ENCODE measurements at regions not wholly inside any gene's neighbourhood (a gene's known extent, or its start where the extent isn't known, plus 50 kb on each side); places are given as distances from the start of the nearest gene placed in this dataset.

DNA sequence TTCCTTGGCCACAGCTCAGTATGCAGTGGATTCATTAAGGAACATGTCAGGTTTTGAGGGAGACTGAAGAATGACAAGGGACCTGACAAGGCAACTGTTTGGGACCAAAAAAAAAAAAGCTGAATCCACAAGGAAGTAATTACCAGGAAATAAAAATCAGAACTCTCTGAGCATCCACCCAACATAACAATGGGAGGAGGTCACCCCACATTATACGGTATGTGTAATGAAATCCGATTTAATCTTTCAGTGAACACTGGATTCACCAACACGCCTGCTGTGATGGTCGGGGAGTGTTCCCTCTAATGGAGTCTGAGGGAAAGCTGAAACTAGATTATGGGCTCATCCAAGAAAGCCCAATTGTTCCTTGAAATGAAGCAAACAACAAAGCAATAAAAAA lies 329.3 kb downstream of the ETAA1 start:
- peaks cover 7% of the 10 kb centered on the region for H3K27me3 Mint-ChIP-seq
- peaks cover 0 to 4% (median under 1%) of the 10 kb centered on the region in 3 donors for H3K9me3 Mint-ChIP-seq
- H3K4me3 Mint-ChIP-seq, result no peak overlapping the region
- no peak overlapping the region for H3K27ac Mint-ChIP-seq
- no peaks in the 10 kb centered on the region for H3K36me3 Mint-ChIP-seq
- H3K4me1 Mint-ChIP-seq, result no peaks in the 10 kb centered on the region

DNA sequence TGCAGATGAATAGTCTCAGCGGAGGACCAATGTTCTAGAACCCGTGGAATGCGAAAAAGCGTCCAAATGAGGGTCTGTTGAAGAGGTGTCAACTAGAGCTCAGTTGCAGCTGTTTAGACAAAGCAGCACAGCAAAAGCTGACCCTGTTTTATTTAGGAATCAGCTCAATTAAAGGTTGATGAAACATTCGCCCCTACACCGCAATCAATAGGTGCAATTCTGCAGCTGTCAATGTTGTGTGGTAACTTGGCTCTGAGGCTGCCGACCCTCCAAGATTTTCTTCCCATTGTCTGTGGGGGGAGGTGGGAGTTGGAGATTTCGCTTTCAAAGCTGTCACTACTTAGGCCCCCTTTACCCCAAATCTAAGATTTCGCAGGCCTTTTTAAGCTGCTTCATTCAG lies 330.0 kb downstream of the ETAA1 start:
- no peaks in the 10 kb centered on the region for H3K4me1 Mint-ChIP-seq
- H3K27ac Mint-ChIP-seq, result no peak overlapping the region
- no peaks in the 10 kb centered on the region for H3K36me3 Mint-ChIP-seq
- peaks cover 7% of the 10 kb centered on the region for H3K27me3 Mint-ChIP-seq
- no peak overlapping the region for H3K4me3 Mint-ChIP-seq
- H3K9me3 Mint-ChIP-seq, result peaks cover 0 to 4% (median 0%) of the 10 kb centered on the region in 3 donors

DNA sequence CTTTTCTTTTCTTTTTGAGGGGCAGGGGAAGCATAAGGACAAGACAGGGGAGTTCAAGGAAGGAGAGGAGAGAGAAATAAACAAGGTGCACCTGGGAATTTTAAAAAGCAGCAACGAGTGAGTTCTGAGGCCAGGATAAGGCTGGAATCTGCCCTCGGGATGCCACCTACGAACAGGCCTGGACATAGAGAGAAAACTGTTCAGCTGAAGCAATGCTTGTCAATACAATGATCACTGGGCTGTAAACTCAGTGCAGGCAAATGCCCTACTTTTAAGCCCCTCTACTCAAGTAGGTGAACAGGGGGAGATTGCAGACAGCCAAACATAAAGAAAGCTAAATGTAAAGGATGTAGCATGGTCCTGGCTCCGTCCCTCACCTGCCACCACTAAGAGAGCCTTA lies 330.5 kb downstream of the ETAA1 start:
- Mint-ChIP-seq H3K27ac (no peak overlapping the region), H3K4me1 (no peaks in the 10 kb centered on the region), H3K36me3 (no peaks in the 10 kb centered on the region), H3K27me3 (peaks cover 7% of the 10 kb centered on the region), H3K9me3 (peaks cover 0 to 1% (median 0%) of the 10 kb centered on the region in 3 donors), H3K4me3 (no peak overlapping the region)

DNA sequence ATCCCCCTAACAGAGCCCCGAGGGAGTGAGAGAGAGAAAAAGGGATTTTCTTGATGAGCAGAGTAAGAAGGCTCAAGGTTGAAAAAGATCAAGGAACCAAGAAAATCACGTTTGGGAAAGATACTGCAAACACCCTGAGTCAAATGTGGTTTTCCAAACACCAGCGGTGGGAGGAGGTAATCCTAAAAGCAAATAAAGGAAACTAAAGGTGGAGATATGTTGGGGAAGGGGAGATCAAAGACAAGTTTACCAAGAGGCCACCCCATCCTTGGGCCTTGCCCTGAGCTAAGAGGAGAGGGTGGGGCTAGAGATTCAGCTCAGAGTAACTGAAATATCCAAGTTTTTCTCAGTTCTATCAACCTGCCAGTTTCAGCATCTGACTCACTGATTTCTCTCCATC lies 332.3 kb downstream of the ETAA1 start:
- Mint-ChIP-seq H3K4me3 (no peak overlapping the region), H3K27me3 (peaks cover 7% of the 10 kb centered on the region), H3K27ac (no peak overlapping the region), H3K4me1 (no peaks in the 10 kb centered on the region), H3K9me3 (no peaks in the 10 kb centered on the region), H3K36me3 (no peaks in the 10 kb centered on the region)

DNA sequence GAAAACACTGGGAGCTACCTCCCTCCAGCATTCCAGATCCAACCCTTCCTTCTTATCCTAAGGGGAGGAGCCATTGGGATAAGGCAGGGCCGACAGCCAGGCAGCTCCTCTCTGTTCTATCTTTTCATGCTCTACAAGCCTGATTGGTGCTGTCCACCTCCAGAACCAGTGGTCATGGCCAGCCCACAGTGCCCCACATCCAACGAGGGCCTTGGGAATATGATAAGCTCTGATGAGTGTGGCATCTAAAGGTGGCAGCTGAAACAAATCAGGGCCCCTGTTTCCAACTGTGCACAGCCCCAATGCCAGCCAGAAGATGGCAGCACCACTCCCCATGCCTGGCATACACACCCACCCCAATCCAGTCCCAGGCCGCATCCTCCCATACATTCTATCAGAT lies 329.3 kb downstream of the C1D start:
- Mint-ChIP-seq H3K27ac (no peak overlapping the region), H3K27me3 (no peaks in the 10 kb centered on the region), H3K4me3 (no peak overlapping the region), H3K9me3 (peaks cover 0 to under 1% (median 0%) of the 10 kb centered on the region in 3 donors), H3K4me1 (no peaks in the 10 kb centered on the region), H3K36me3 (no peaks in the 10 kb centered on the region)

DNA sequence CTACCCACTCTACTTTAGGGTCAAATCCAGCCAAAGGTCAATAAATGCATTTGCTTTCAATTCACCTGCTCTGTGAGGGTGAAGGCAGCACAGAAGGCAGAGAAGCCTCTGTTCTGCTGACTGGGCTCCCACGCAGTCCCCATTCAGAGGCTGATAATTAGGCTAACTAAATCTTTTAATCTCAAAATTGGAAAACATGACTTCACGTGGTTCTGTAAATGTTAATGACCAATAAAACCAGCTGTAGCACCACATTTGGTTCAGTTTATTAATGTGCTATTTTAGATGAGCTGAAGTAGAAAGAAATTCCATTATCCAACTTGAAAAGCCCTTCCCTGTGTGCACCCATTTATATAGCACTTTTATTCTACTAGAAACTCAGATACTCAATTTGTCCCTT lies 310.6 kb downstream of the C1D start:
- Mint-ChIP-seq H3K9me3 (peaks cover 2 to 5% (median 4%) of the 10 kb centered on the region in 3 donors), H3K27ac (no peak overlapping the region), H3K4me1 (no peaks in the 10 kb centered on the region), H3K4me3 (no peak overlapping the region), H3K36me3 (no peaks in the 10 kb centered on the region), H3K27me3 (peaks cover 5% of the 10 kb centered on the region)

DNA sequence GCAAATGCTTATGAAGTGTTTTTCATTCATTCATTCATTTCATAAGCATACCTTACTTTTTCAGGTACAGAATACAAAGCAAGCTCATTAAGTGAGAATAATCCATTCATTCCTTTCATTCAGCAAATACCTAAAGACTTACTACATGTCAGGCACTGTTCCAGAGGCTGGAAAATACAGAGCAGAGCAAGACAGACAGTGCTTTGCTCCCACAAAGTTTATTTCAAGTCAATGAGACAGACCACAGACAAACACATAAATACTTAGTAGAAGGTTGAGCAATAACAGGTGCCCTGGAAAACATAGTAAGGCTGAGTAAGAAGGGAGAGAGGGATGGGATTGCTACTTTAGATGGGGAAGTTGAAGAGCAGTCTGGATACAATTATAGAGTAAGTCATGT lies 309.8 kb downstream of the C1D start:
- peaks cover 5% of the 10 kb centered on the region for H3K27me3 Mint-ChIP-seq
- no peak overlapping the region for H3K4me3 Mint-ChIP-seq
- no peaks in the 10 kb centered on the region for H3K36me3 Mint-ChIP-seq
- no peak overlapping the region for H3K27ac Mint-ChIP-seq
- H3K9me3 Mint-ChIP-seq, result peaks cover 2 to 5% (median 4%) of the 10 kb centered on the region in 3 donors
- no peaks in the 10 kb centered on the region for H3K4me1 Mint-ChIP-seq

DNA sequence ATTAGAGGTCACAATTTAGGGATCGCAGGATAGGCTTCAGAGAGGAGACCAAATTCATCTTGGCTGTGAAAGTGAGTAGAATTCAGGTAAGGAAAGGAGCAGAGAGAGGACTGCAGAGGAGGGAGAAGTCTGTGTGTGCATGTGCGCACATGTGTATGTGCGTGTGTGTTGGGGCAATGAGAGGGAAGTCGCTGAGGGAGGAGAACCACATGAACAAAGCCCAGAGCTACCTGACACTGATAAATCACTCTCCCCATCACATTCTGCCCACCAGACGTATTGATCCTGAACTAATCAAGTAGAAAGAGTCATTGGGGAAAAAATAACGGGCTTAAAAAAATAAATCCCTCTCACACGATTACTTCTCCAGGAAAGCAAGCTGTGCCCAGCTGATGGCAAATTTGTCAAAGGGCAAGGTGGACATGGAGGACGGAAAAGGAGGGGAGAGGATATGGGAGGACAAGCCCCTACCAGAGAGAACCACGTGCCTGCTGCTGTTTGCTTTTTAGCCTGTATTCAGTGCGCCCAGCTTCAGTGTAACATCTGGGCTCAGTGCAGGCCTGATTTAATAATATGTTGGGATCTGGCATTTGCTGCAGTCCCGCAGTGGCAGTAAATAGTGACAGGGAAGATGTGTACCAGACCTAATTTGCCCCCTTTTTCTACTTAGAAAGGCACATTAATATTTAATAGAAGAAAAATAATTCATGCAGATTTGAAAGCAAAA lies 307.5 kb downstream of the C1D start:
- Mint-ChIP-seq H3K9me3 (peaks cover 2 to 5% (median 4%) of the 10 kb centered on the region in 3 donors), H3K27ac (no peak overlapping the region), H3K27me3 (peaks cover 6% of the 10 kb centered on the region), H3K36me3 (no peaks in the 10 kb centered on the region), H3K4me3 (no peak overlapping the region), H3K4me1 (no peaks in the 10 kb centered on the region)

DNA sequence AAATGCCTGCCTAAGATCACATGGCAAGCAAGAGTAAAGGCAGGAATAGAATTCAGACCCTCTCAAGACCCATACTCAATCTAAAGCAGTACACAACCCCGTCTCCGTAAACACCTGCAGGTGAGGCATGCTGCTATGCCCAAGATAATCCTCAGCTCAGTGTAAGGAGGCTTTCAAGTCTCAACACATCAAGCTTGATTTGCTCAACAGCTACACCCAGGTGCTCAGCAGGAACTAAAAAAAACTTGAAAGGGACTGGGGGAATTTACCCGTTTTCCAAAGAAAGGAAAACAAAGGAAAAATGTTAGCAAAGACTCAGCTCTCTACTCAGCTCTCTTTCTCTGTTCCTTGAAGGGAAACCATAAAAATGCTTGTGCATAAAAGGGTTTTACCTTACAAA lies 301.8 kb downstream of the C1D start:
- Mint-ChIP-seq H3K36me3 (no peaks in the 10 kb centered on the region), H3K4me1 (no peaks in the 10 kb centered on the region), H3K4me3 (no peak overlapping the region), H3K27me3 (peaks cover 12% of the 10 kb centered on the region), H3K27ac (no peak overlapping the region), H3K9me3 (peaks cover 0 to 6% (median 0%) of the 10 kb centered on the region in 3 donors)

DNA sequence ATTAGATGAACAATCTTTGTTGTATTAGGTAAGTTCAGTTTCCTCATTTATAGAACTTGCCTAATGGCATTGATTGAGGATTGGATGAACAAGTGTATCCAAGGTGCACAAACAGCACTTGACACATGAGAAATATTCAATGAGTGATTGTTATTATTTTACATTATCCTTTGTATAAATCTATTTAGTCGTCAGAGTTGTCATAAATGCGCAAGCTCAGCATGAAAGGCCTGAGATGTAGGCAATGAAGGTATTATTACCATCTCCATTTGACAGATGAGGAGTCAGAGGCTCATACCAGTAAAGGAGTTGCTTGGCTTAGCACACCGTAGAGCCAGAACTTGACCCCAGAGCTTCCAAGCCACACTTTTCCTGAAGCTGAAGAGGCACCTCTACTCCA lies 291.4 kb downstream of the C1D start:
- Mint-ChIP-seq H3K4me3 (no peak overlapping the region), H3K4me1 (no peaks in the 10 kb centered on the region), H3K27me3 (peaks cover 6% of the 10 kb centered on the region), H3K27ac (no peak overlapping the region), H3K9me3 (peaks cover 0 to 2% (median 0%) of the 10 kb centered on the region in 3 donors), H3K36me3 (no peaks in the 10 kb centered on the region)

DNA sequence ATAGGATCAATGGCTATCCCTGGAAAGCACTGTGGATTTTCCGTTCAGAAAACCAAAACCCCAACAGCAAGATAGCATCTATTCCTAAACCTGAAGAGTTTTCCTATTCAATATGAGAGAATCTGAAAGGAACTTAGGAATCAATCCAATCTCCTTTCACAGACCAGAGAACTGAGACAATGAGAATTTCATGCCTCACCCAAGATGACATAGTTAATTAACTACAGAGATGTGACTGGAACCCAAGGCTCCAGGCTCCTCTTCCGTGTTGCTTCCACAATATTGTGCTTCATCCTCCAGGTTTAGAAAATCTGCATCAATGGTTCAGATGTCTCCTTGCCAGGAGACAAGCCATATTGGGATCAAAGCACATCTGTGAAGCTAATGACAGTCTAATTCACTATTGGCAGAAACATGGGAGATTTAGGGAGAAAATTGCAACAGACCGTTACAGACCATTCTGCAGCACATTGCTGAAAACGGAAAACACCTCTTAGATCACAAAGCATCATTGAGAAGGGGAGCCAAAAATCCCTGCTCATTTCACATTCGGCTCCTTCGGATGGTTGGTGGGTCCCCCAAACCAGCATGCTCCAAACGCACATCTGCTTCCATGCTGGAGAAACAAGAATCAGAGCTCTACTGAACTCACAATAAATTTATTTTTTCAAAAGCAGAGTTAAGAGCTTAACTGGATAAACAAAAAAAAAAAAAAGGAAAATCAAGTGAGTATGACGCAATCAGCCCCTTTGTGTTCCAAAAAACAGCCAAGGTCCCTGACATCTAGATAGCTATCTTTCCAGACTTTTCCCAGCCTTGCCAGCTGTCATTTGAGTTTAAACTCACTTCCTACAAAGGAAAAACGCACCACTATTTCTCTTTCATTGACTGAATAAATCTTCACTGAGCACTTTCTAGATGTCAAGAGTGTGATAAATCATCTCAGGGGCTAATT lies 290.3 kb downstream of the C1D start:
- Mint-ChIP-seq H3K36me3 (no peaks in the 10 kb centered on the region), H3K9me3 (peaks cover 0 to 2% (median 0%) of the 10 kb centered on the region in 3 donors), H3K4me3 (no peak overlapping the region), H3K27ac (no peak overlapping the region), H3K27me3 (peaks cover 3% of the 10 kb centered on the region), H3K4me1 (no peaks in the 10 kb centered on the region)

DNA sequence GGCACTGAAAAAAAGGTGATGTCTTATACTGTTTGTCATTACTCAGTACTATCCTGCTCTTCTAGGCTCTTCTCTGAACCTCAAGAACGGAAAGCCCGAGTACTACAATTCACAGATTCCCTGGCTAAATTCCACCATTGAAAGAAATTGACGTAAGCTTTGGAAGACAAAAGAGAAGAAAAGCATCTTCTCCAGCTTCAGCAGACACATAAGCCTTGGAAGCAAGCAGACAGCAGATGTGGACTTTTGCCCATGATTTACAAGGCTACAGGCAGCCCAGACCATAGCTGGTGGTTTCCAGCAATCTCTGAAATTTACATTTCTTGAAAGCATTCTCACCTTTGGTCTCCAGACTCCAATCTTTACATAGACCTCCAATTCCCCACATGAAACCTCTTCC lies 289.0 kb downstream of the C1D start:
- Mint-ChIP-seq H3K27me3 (peaks cover 4% of the 10 kb centered on the region), H3K4me3 (no peak overlapping the region), H3K9me3 (peaks cover 0 to 2% (median 0%) of the 10 kb centered on the region in 3 donors), H3K27ac (no peak overlapping the region), H3K4me1 (no peaks in the 10 kb centered on the region), H3K36me3 (no peaks in the 10 kb centered on the region)

DNA sequence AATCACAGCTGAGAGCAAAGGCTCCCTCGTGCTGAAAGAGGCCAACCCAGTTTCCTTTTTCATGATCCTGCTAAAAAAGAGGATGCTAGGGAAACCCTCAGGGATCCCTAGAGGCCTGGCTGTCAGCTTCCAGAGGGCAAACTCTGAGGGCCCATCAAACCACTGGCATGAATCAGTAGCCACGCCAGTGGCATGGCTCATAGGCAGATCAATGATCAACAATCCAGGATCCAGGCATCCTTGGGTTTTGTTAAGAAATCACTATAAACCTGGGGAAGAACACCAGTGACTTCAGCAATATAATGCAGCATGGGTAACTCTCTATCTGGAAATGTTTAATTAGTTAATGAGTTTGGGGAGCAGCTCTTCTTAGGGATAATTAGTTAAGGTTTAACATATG lies 286.5 kb downstream of the C1D start:
- Mint-ChIP-seq H3K27ac (no peak overlapping the region), H3K9me3 (peaks cover 0 to 4% (median 0%) of the 10 kb centered on the region in 3 donors), H3K36me3 (no peaks in the 10 kb centered on the region), H3K4me3 (no peak overlapping the region), H3K27me3 (peaks cover 11% of the 10 kb centered on the region), H3K4me1 (no peaks in the 10 kb centered on the region)

DNA sequence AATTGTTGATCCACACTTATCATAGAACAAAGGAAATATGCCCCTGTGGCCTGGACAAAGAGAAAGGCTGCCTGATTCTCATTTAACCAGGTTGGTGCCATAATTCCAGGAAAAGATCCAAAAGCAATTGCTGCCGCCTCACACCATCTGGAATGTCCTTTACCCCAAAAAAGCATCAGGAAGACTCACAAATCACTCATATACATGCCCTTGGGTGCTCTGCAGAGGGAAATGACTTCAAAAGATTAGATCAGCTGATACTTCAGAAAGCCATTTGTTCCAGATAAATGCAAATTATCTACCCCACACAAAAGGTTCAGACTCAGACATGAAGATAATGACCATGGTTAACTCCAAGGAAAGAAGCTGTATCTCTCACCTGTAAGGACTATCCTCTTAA lies 285.8 kb downstream of the C1D start:
- Mint-ChIP-seq H3K36me3 (no peaks in the 10 kb centered on the region), H3K27me3 (peaks cover 11% of the 10 kb centered on the region), H3K27ac (no peak overlapping the region), H3K4me1 (no peaks in the 10 kb centered on the region), H3K9me3 (peaks cover 0 to 4% (median 0%) of the 10 kb centered on the region in 3 donors), H3K4me3 (no peak overlapping the region)

DNA sequence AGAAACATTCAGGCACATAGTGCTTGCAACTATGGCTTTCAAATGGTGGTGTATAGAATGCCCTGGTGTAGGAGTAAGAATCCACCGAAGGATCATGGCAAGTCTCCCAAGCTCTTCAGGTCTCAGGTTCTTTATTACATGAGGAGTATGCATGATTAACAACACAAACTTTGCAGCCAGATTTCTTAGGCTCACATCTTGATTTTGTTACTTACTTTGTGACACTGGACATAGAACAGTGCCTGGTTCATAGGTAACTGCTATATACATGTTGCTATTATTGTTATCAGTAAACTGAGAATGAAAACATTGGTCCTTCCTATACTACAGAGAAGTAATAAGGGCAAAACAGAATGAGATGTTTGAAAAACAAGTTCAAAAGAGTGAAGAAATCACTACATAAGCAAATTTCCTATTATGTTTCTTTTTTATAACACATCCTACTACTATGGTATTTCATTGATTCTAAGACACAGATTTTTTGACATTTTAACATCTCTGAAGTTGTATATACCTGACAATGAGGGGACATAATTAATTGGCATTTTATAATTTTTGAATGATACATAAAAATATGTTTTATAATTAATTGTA lies 284.9 kb downstream of the C1D start:
- H3K27ac Mint-ChIP-seq, result no peak overlapping the region
- peaks cover 11% of the 10 kb centered on the region for H3K27me3 Mint-ChIP-seq
- H3K4me3 Mint-ChIP-seq, result no peak overlapping the region
- H3K9me3 Mint-ChIP-seq, result peaks cover 0 to 4% (median 0%) of the 10 kb centered on the region in 3 donors
- no peaks in the 10 kb centered on the region for H3K4me1 Mint-ChIP-seq
- no peaks in the 10 kb centered on the region for H3K36me3 Mint-ChIP-seq

Measured in IgD-negative memory B cell (primary cell).